DND-41 (cell line): ENCODE measurements at regions not wholly inside any gene's neighbourhood (a gene's known extent, or its start where the extent isn't known, plus 50 kb on each side); places are given as distances from the start of the nearest gene placed in this dataset.

Source experiments
- ATAC-seq: fragments of 200-7000 bp; cut with Tn5 transposase; 3 replicates; pipeline ENCODE4 v1.9.1; 2021; ENCODE audit warnings: low read depth; ENCODE audit not compliant: insufficient read depth
- DNase-seq: peaks from one replicate; pipeline ENCODE4 v3.0.0-alpha.2; 2020
- H2AFZ ChIP-seq: 2 replicates; pipeline ENCODE4 v1.6.0; 2012; ENCODE audit warnings: low read depth, low read length
- H3K27ac ChIP-seq: 2 replicates; pipeline ENCODE4 v1.5.1; 2012; ENCODE audit warnings: low read length, inconsistent platforms
- H3K27me3 ChIP-seq: fragments of 200-600 bp; sonication (generic); 2 replicates; pipeline ENCODE4 v1.6.0; 2012; ENCODE audit warnings: low read length, mild to moderate bottlenecking, inconsistent platforms; ENCODE audit not compliant: insufficient read depth, poor library complexity
- H3K36me3 ChIP-seq: 2 replicates; pipeline ENCODE4 v1.5.1; 2012; ENCODE audit warnings: low read length, inconsistent platforms; ENCODE audit not compliant: insufficient read depth
- H3K4me1 ChIP-seq: 2 replicates; pipeline ENCODE4 v1.5.1; 2012; ENCODE audit warnings: mild to moderate bottlenecking, low read length; ENCODE audit not compliant: insufficient read depth
- H3K4me2 ChIP-seq: 2 replicates; pipeline ENCODE4 v1.6.0; 2012; ENCODE audit warnings: mild to moderate bottlenecking, moderate library complexity, low read length, inconsistent platforms; ENCODE audit not compliant: insufficient read depth
- H3K4me3 ChIP-seq, 2 experiments: fragments of 200-600 bp in 1 of 2; shearing (Covaris generic) in 1 of 2; 2 replicates each; pipeline ENCODE4 v1.5.1; 2012 to 2016; ENCODE audit warnings: inconsistent platforms in 2 of 2, low read length in 2 of 2, mild to moderate bottlenecking in 2 of 2, low read depth in 1 of 2, moderate library complexity in 1 of 2
- H3K79me2 ChIP-seq: 2 replicates; pipeline ENCODE4 v1.6.0; 2012; ENCODE audit warnings: low read length, inconsistent platforms; ENCODE audit not compliant: insufficient read depth
- H3K9ac ChIP-seq: 2 replicates; pipeline ENCODE4 v1.6.0; 2012; ENCODE audit warnings: low read depth, mild to moderate bottlenecking, inconsistent platforms, low read length, moderate library complexity
- H3K9me3 ChIP-seq: 2 replicates; pipeline ENCODE4 v1.5.1; 2012; ENCODE audit warnings: low read length, moderate library complexity, mild to moderate bottlenecking, inconsistent platforms; ENCODE audit not compliant: insufficient read depth, severe bottlenecking
- H4K20me1 ChIP-seq: 2 replicates; pipeline ENCODE4 v1.6.0; 2012; ENCODE audit warnings: low read length; ENCODE audit not compliant: insufficient read depth
- CTCF ChIP-seq: IDR thresholded peaks from 2 replicates; pipeline ENCODE4 v1.5.1; 2012; ENCODE audit warnings: borderline replicate concordance, low read length, moderate library complexity, mild to moderate bottlenecking; ENCODE audit not compliant: poor library complexity, severe bottlenecking; ENCODE audit errors: extremely low read depth
- EZH2 ChIP-seq: IDR thresholded peaks from 3 replicates; pipeline ENCODE4 v1.6.1; 2012; ENCODE audit warnings: borderline replicate concordance, low read depth, mild to moderate bottlenecking, moderate library complexity, low read length, inconsistent platforms; ENCODE audit not compliant: severe bottlenecking

GRCh38 chr12:38160318-38161122, 156.1 kb upstream of the ALG10B start:
- no peak for DNase-seq
- no peaks in the 10 kb centered on the region for H3K27me3 ChIP-seq
- no peak for ATAC-seq
- H3K36me3 ChIP-seq = no peaks in the 10 kb centered on the region
- H3K4me1 ChIP-seq = no peaks in the 10 kb centered on the region
- H3K9me3 ChIP-seq = peaks cover 33% of the 10 kb centered on the region
- no peak overlapping the region for H2AFZ ChIP-seq
- H3K9ac ChIP-seq = no peak overlapping the region
- H3K27ac ChIP-seq = no peak overlapping the region
- H4K20me1 ChIP-seq = no peaks in the 10 kb centered on the region
- H3K4me2 ChIP-seq = no peak overlapping the region
- TF ChIP-seq EZH2 (no peak), CTCF (no peak)
- no peaks in the 10 kb centered on the region for H3K79me2 ChIP-seq
- no peak overlapping the region for H3K4me3 ChIP-seq

GRCh38 chr12:38161123-38162000, 155.2 kb upstream of the ALG10B start:
- Histone ChIP-seq H4K20me1 (no peaks in the 10 kb centered on the region), H3K79me2 (no peaks in the 10 kb centered on the region), H3K4me3 (no peak overlapping the region), H2AFZ (no peak overlapping the region), H3K27me3 (no peaks in the 10 kb centered on the region), H3K9ac (no peak overlapping the region), H3K36me3 (no peaks in the 10 kb centered on the region), H3K9me3 (peaks cover 30% of the 10 kb centered on the region), H3K4me1 (no peaks in the 10 kb centered on the region), H3K4me2 (no peak overlapping the region), H3K27ac (no peak overlapping the region)
- DNase-seq (no peak), ATAC-seq (no peak)
- TF ChIP-seq CTCF = no peak
- no peak for TF ChIP-seq EZH2

- no peak for TF ChIP-seq CTCF
- no peak for TF ChIP-seq EZH2
- Histone ChIP-seq H3K36me3 (no peaks in the 10 kb centered on the region), H4K20me1 (no peaks in the 10 kb centered on the region), H3K79me2 (no peaks in the 10 kb centered on the region), H2AFZ (no peak overlapping the region), H3K27me3 (no peaks in the 10 kb centered on the region), H3K4me1 (no peaks in the 10 kb centered on the region), H3K9me3 (peaks cover 24% of the 10 kb centered on the region), H3K4me2 (no peak overlapping the region), H3K27ac (no peak overlapping the region), H3K9ac (no peak overlapping the region), H3K4me3 (no peak overlapping the region)
- no peak for DNase-seq
- no peak for ATAC-seq
Measured at GRCh38 chr12:38162013-38162412, 154.6 kb upstream of the ALG10B start.
